GM12878 (cell line): ENCODE measurements at regions not wholly inside any gene's neighbourhood (a gene's known extent, or its start where the extent isn't known, plus 50 kb on each side); places are given as distances from the start of the nearest gene placed in this dataset.

Source experiments
- ATAC-seq: fragments of 200-7000 bp; cut with Tn5 transposase; 3 replicates; pipeline ENCODE4 v1.9.1; 2020; ENCODE audit warnings: mild to moderate bottlenecking, moderate library complexity
- BruUV-seq: library from RNA; stranded (reverse); fragments of 400-500 nt; replicated peaks from 2 replicates; lab custom pipeline; 2021; lab: Mats Ljungman, UMichigan
- CTCF ChIA-PET: fragments of 300-600 bp; sonication (Branson Sonifier 250); formaldehyde crosslinking; extraction: SDS; loops from one replicate; lab custom pipeline; 2021; ENCODE audit warnings: inconsistent platforms; lab: Yijun Ruan, JAX
- POLR2A ChIA-PET: fragments of 350-600 bp; formaldehyde crosslinking; extraction: SDS; loops from one replicate; lab custom pipeline; 2021; ENCODE audit warnings: inconsistent platforms; lab: Charles Lee
- RAD21 ChIA-PET: fragments of 300-600 bp; sonication (Branson Sonifier 250); formaldehyde crosslinking; loops from one replicate; lab custom pipeline; 2023; ENCODE audit warnings: antibody characterized with exemption; ENCODE audit not compliant: unreplicated experiment; lab: Charles Lee
- SMC1A ChIA-PET: fragments of 300-600 bp; sonication (Branson Sonifier 250); formaldehyde crosslinking; loops from one replicate; lab custom pipeline; 2023; ENCODE audit not compliant: unreplicated experiment, uncharacterized antibody; lab: Charles Lee
- DNase-seq: peaks from one replicate; pipeline ENCODE4 v3.0.0-alpha.2; 2011; ENCODE audit warnings: low read depth, low spot score
- FAIRE-seq: peaks from 3 replicates; lab custom pipeline; 2011; peaks lifted over from hg19 to GRCh38; lab: Jason Lieb, UNC
- H2AFZ ChIP-seq: 2 replicates; pipeline ENCODE4 v1.6.0; 2011; ENCODE audit warnings: low read depth, low read length, control low read depth; ENCODE audit not compliant: control insufficient read depth
- H3K27ac ChIP-seq: 2 replicates; pipeline ENCODE4 v1.5.1; 2011; ENCODE audit warnings: control low read depth; ENCODE audit not compliant: control insufficient read depth, insufficient read depth
- H3K27me3 ChIP-seq, 2 experiments: replicated peaks in 1 of 2; 2 replicates each; pipeline versions ENCODE4 v1.6.0 to v1.6.1; 2011; ENCODE audit warnings: low read length in 1 of 2; ENCODE audit not compliant: control insufficient read depth in 2 of 2, insufficient read depth in 2 of 2
- H3K36me3 ChIP-seq, 2 experiments: 2 replicates each; pipeline ENCODE4 v1.5.1; 2011; ENCODE audit warnings: low read length in 1 of 2; ENCODE audit not compliant: control insufficient read depth in 2 of 2, insufficient read depth in 2 of 2
- H3K4me1 ChIP-seq: 2 replicates; pipeline ENCODE4 v1.6.1; 2011; ENCODE audit warnings: mild to moderate bottlenecking, low read length, moderate library complexity, mixed read lengths; ENCODE audit not compliant: control insufficient read depth, insufficient read depth
- H3K4me2 ChIP-seq: 2 replicates; pipeline ENCODE4 v1.6.0; 2011; ENCODE audit warnings: control low read depth; ENCODE audit not compliant: control insufficient read depth, insufficient read depth
- H3K4me3 ChIP-seq: fragments of 200-600 bp; sonication (generic); 2 replicates; pipeline ENCODE4 v1.5.1; 2016
- H3K79me2 ChIP-seq: 2 replicates; pipeline ENCODE4 v1.6.0; 2011; ENCODE audit warnings: low read length; ENCODE audit not compliant: control insufficient read depth, insufficient read depth
- H3K9ac ChIP-seq: 2 replicates; pipeline ENCODE4 v1.8.0; 2011; ENCODE audit warnings: low read length, control low read depth, mixed read lengths; ENCODE audit not compliant: control insufficient read depth, insufficient read depth
- H3K9me3 ChIP-seq: replicated peaks from 3 replicates; pipeline ENCODE4 v1.5.1; 2011; ENCODE audit warnings: mild to moderate bottlenecking, low read length; ENCODE audit not compliant: control insufficient read depth, insufficient read depth
- H4K20me1 ChIP-seq: 2 replicates; pipeline ENCODE4 v1.6.0; 2011; ENCODE audit not compliant: control insufficient read depth, insufficient read depth
- BCL11A ChIP-seq: IDR thresholded peaks from 2 replicates; pipeline ENCODE4 v1.6.1; 2011; ENCODE audit warnings: low read depth, low read length
- CBX5 ChIP-seq: sonication (generic); IDR thresholded peaks from 2 replicates; pipeline ENCODE4 v1.6.1; 2016; ENCODE audit warnings: low read depth, moderate library complexity, mild to moderate bottlenecking, inconsistent platforms
- DPF2 ChIP-seq: fragments of 450-650 bp; IDR thresholded peaks from 2 replicates; pipeline ENCODE4 v1.6.1; 2017; ENCODE audit warnings: mild to moderate bottlenecking
- E2F4 ChIP-seq: IDR thresholded peaks from 2 replicates; pipeline ENCODE4 v1.6.1; 2012; ENCODE audit warnings: low read depth, low read length, improper control_type of control experiment
- FOXK2 ChIP-seq: fragments of 450-650 bp; IDR thresholded peaks from 2 replicates; pipeline ENCODE4 v1.6.1; 2017; ENCODE audit warnings: mild to moderate bottlenecking, moderate library complexity
- MLLT1 ChIP-seq: fragments of 450-650 bp; IDR thresholded peaks from 2 replicates; pipeline ENCODE4 v1.6.1; 2016; ENCODE audit warnings: mild to moderate bottlenecking
- MXI1 ChIP-seq: fragments of 150-350 bp; IDR thresholded peaks from 2 replicates; pipeline ENCODE4 v1.6.1; 2011; ENCODE audit warnings: low read depth, mild to moderate bottlenecking, inconsistent platforms, low read length, improper control_type of control experiment
- NKRF ChIP-seq: fragments of 450-650 bp; conservative IDR thresholded peaks from 2 replicates; pipeline ENCODE4 v1.6.1; 2017; ENCODE audit warnings: mild to moderate bottlenecking, moderate library complexity
- PBX3 ChIP-seq: IDR thresholded peaks from 2 replicates; pipeline ENCODE4 v1.6.1; 2011; ENCODE audit warnings: mild to moderate bottlenecking, low read depth, low read length, moderate library complexity; ENCODE audit not compliant: insufficient replicate concordance
- PKNOX1 ChIP-seq: fragments of 450-650 bp; IDR thresholded peaks from 2 replicates; pipeline ENCODE4 v1.6.1; 2016; ENCODE audit warnings: mild to moderate bottlenecking
- RAD21 ChIP-seq: IDR thresholded peaks from 2 replicates; pipeline ENCODE4 v1.6.1; 2011; ENCODE audit warnings: mild to moderate bottlenecking, low read depth, low read length, moderate library complexity; ENCODE audit not compliant: insufficient read depth
- RBBP5 ChIP-seq: fragments of 200-600 bp; sonication (generic); conservative IDR thresholded peaks from 2 replicates; pipeline ENCODE4 v1.6.1; 2016
- RUNX3 ChIP-seq: IDR thresholded peaks from 2 replicates; pipeline ENCODE4 v1.6.1; 2012; ENCODE audit warnings: low read length, inconsistent platforms
- SMARCA5 ChIP-seq: fragments of 450-650 bp; IDR thresholded peaks from 2 replicates; pipeline ENCODE4 v1.6.1; 2017; ENCODE audit warnings: mild to moderate bottlenecking
- SUZ12 ChIP-seq: fragments of 200-600 bp; sonication (generic); IDR thresholded peaks from one replicate; pipeline ENCODE4 v1.6.1; 2018; ENCODE audit warnings: antibody characterized with exemption, mild to moderate bottlenecking; ENCODE audit not compliant: unreplicated experiment
- ZBTB33 ChIP-seq: fragments of 450-650 bp; IDR thresholded peaks from 2 replicates; pipeline ENCODE4 v1.6.1; 2017; ENCODE audit warnings: mild to moderate bottlenecking
- ZSCAN29 ChIP-seq: fragments of 450-650 bp; IDR thresholded peaks from 2 replicates; pipeline ENCODE4 v1.6.1; 2017; ENCODE audit warnings: mild to moderate bottlenecking, moderate library complexity
- WGBS: methylation state at CpG from one replicate; pipeline ENCODE4 v1.1.6; 2016; ENCODE audit warnings: low lambda C conversion rate; ENCODE audit not compliant: insufficient replicate concordance, insufficient coverage; ENCODE audit errors: missing lambda C conversion rate; 5-methylcytosine and 5-hydroxymethylcytosine counted together
- in situ Hi-C: fragments of 300-500 bp; cut with MboI; formaldehyde crosslinking; loops from 9 replicates; pipeline ENCODE4 v1.14.3; 2018; ENCODE audit warnings: mixed read lengths
- intact Hi-C: fragments of 100-400 bp; cut with micrococcal nuclease; formaldehyde crosslinking; loops from one replicate; pipeline ENCODE4 v1.14.2; 2022; ENCODE audit not compliant: unreplicated experiment

- Histone ChIP-seq H2AFZ (no peak overlapping the region), H3K27me3 (no peaks in the 10 kb centered on the region), H3K9me3 (no peaks in the 10 kb centered on the region), H3K9ac (no peak overlapping the region), H3K4me2 (no peak overlapping the region), H3K36me3 (no peaks in the 10 kb centered on the region), H4K20me1 (no peaks in the 10 kb centered on the region), H3K27ac (no peak overlapping the region), H3K4me3 (no peak overlapping the region), H3K79me2 (no peaks in the 10 kb centered on the region), H3K4me1 (no peaks in the 10 kb centered on the region)
- no peak for ATAC-seq
- no peak for FAIRE-seq
- ChIA-PET SMC1A (interaction anchor here (0.8 kb wide), 1 partner anchor 18 kb away, joined by 3 read pairs; no protein-coding TSS in a partner anchor), POLR2A (no interaction called here), CTCF (no interaction called here), RAD21 (no interaction called here)
- BruUV-seq, result no TSS peak
- in situ Hi-C loops (no loop called here), intact Hi-C loops (no loop called here)
- DNase-seq, result no peak
- 19% methylated on average over 6 of the region's 6 CpGs for WGBS
- TF ChIP-seq SUZ12 (no peak), CBX5 (no peak), BCL11A (no peak), E2F4 (no peak), MXI1 (no peak), ZBTB33 (no peak), ZSCAN29 (no peak), PBX3 (no peak), SMARCA5 (no peak), RAD21 (no peak), DPF2 (no peak), MLLT1 (no peak), PKNOX1 (no peak), RUNX3 (no peak), RBBP5 (no peak), FOXK2 (no peak), NKRF (no peak)
Observed at GRCh38 chr16:75805946-75806345, 79.7 kb upstream of the CPHXL start.
